PC-9 (cell line): ENCODE measurements at regions not wholly inside any gene's neighbourhood (a gene's known extent, or its start where the extent isn't known, plus 50 kb on each side); places are given as distances from the start of the nearest gene placed in this dataset.

Source experiments
- CTCF ChIP-seq: fragments of 200-600 bp; sonication (generic); conservative IDR thresholded peaks from 2 replicates; pipeline ENCODE4 v1.6.1; 2017; ENCODE audit warnings: mixed run types, antibody characterized with exemption, mild to moderate bottlenecking, moderate library complexity
- EZH2 ChIP-seq: fragments of 200-600 bp; sonication (generic); IDR thresholded peaks from 2 replicates; pipeline ENCODE4 v1.8.0; 2017; ENCODE audit warnings: antibody characterized with exemption, low read depth

- TF ChIP-seq CTCF = no peak
- no peak for TF ChIP-seq EZH2
Measured at GRCh38 chr2:220552790-220553535, 925.5 kb downstream of the SLC4A3 start.
